Vagina (tissue), 2 donors: ENCODE measurements at regions not wholly inside any gene's neighbourhood (a gene's known extent, or its start where the extent isn't known, plus 50 kb on each side); places are given as distances from the start of the nearest gene placed in this dataset.
A peak's percentile ranks its signal among the peaks of the same experiment; 100 is the strongest.
"Not testable (repeated sequence)": the region's sequence is repeated elsewhere in the genome, so short reads cannot be mapped to it uniquely, and the experiment has no call there.

Experiments used
- DNase-seq, 2 donors: peaks; one replicate each; pipeline ENCODE4 v3.0.0-alpha.2; 2017; ENCODE audit errors: extremely low spot score in 2 of 2
- H3K27ac ChIP-seq: fragments of 200-600 bp; sonication (generic); one replicate; pipeline ENCODE4 v1.5.1; 2019
- H3K27me3 ChIP-seq: fragments of 200-600 bp; sonication (generic); one replicate; pipeline ENCODE4 v1.5.1; 2019
- H3K36me3 ChIP-seq, 2 donors: fragments of 200-600 bp; sonication (generic); one replicate each; pipeline ENCODE4 v1.5.1; 2017 to 2019
- H3K4me1 ChIP-seq: fragments of 200-600 bp; sonication (generic); one replicate; pipeline ENCODE4 v1.5.1; 2019
- H3K4me3 ChIP-seq, 2 donors: fragments of 200-600 bp; sonication (generic); 1 replicate in 1 of 2; 2 replicates in 1 of 2; pipeline ENCODE4 v1.5.1; 2016 to 2019
- H3K9me3 ChIP-seq: fragments of 200-600 bp; sonication (generic); one replicate; pipeline ENCODE4 v1.5.1; 2019
- POLR2A ChIP-seq, 2 donors: fragments of 450-650 bp; IDR thresholded peaks; one replicate each; pipeline ENCODE4 v1.6.1; 2017; ENCODE audit warnings: antibody characterized with exemption in 2 of 2, mild to moderate bottlenecking in 2 of 2, moderate library complexity in 2 of 2
- POLR2AphosphoS5 ChIP-seq, 2 donors: sonication (generic); formaldehyde crosslinking; IDR thresholded peaks; one replicate each; pipeline ENCODE4 v1.9.0; 2017; ENCODE audit warnings: antibody characterized with exemption in 2 of 2, mild to moderate bottlenecking in 2 of 2, low read depth in 1 of 2; ENCODE audit not compliant: insufficient read depth in 1 of 2
- intact Hi-C: fragments of 100-400 bp; cut with DNase I; formaldehyde crosslinking; loops from one replicate; pipeline ENCODE4 v1.15.1; 2023
- TF ChIP-seq, protein P1 (sequence below), 3 experiments: fragments of 450-650 bp in 2 of 3; fragments of 200-600 bp in 1 of 3; sonication (generic) in 1 of 3; IDR thresholded peaks; one replicate each; pipeline ENCODE4 v1.5.1; 2017 to 2019; ENCODE audit warnings: antibody characterized with exemption in 3 of 3, mild to moderate bottlenecking in 2 of 3, moderate library complexity in 2 of 3

DNA sequence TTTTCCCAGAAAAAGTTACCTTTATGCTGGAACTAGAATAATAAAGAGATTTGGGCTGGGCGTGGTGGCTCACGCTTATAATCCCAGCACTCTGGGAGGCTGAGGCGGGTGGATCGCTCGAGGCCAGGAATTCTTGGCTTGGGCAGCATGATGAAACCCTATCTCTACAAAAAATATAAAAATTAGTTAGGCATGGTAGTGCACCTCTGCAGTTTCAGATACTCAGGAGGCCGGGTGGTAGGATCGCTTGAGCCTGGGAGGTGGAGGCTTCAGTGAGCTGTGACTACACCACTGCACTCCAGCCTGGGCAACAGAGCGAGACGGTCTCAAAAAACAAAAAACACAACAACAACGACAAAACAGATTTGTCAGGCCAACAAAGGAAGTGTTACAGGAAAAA is 119.3 kb upstream of the OR9Q1 start:
- H3K27ac ChIP-seq, result peak overlapping the region; percentile 27
- H3K9me3 ChIP-seq, result no peaks in the 10 kb centered on the region
- H3K27me3 ChIP-seq, result no peaks in the 10 kb centered on the region
- H3K4me1 ChIP-seq, result peaks cover 9% of the 10 kb centered on the region
- DNase-seq, result no peak
- intact Hi-C loops, result no loop called here
- no peak for TF ChIP-seq POLR2A (IDR thresholded peaks at IDR 0.05)
- TF ChIP-seq, protein P1, sequence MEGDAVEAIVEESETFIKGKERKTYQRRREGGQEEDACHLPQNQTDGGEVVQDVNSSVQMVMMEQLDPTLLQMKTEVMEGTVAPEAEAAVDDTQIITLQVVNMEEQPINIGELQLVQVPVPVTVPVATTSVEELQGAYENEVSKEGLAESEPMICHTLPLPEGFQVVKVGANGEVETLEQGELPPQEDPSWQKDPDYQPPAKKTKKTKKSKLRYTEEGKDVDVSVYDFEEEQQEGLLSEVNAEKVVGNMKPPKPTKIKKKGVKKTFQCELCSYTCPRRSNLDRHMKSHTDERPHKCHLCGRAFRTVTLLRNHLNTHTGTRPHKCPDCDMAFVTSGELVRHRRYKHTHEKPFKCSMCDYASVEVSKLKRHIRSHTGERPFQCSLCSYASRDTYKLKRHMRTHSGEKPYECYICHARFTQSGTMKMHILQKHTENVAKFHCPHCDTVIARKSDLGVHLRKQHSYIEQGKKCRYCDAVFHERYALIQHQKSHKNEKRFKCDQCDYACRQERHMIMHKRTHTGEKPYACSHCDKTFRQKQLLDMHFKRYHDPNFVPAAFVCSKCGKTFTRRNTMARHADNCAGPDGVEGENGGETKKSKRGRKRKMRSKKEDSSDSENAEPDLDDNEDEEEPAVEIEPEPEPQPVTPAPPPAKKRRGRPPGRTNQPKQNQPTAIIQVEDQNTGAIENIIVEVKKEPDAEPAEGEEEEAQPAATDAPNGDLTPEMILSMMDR (IDR thresholded peaks at IDR 0.05), result no peak
- no peak for TF ChIP-seq POLR2AphosphoS5 (IDR thresholded peaks at IDR 0.05; ENCODE audit: insufficient read depth in 1 of 2, low read depth in 1 of 2)
- no peak overlapping the region for H3K4me3 ChIP-seq
- H3K36me3 ChIP-seq, result no peaks in the 10 kb centered on the region

DNA sequence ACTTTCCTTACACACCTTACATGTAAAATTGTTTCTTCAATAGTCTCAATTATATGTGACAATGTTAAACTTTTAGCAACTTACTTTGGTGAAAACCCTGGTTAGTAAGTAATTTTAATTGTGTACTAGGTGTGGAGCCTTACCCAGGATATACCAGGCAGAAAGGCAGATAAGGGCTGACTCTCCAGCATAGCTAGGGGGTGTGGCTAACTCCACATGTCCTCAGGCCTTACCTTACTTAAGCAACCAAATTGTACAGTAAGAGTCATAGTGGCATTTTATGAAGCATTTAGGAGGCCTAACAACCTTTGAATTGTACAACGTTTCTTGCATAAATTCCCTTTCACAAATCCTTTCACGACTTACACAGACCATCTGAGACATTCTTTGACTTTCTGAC is 118.2 kb upstream of the OR9Q1 start:
- intact Hi-C loops, result no loop called here
- TF ChIP-seq POLR2A (IDR thresholded peaks at IDR 0.05) (no peak), POLR2AphosphoS5 (IDR thresholded peaks at IDR 0.05; ENCODE audit: insufficient read depth in 1 of 2, low read depth in 1 of 2) (peak in 1 of 2 donors; percentile 28)
- Histone ChIP-seq H3K9me3 (no peaks in the 10 kb centered on the region), H3K27ac (no peak overlapping the region), H3K27me3 (no peaks in the 10 kb centered on the region), H3K4me3 (no peak overlapping the region), H3K36me3 (no peaks in the 10 kb centered on the region), H3K4me1 (peaks cover 9% of the 10 kb centered on the region)
- DNase-seq, result no peak

DNA sequence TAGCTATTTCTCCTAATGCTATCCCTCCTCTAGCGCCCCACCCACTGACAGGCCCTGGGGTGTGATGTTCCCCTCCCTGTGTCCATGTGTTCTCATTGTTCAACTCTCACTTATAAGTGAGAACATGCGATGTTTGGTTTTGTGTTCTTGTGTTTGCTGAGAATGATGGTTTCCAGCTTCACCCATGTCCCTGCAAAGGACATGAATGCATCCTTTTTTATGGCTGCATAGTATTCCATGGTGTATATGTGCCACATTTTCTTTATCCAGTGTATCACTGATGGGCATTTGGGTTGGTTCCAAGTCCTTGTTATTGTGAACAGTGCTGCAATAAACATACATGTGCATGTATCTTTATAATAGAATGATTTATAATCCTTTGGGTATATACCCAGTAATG is 115.3 kb upstream of the OR9Q1 start:
- H3K27ac ChIP-seq, H3K4me1 ChIP-seq, H3K4me3 ChIP-seq, DNase-seq, H3K9me3 ChIP-seq, H3K36me3 ChIP-seq, H3K27me3 ChIP-seq, intact Hi-C loops: not testable (repeated sequence)

DNA sequence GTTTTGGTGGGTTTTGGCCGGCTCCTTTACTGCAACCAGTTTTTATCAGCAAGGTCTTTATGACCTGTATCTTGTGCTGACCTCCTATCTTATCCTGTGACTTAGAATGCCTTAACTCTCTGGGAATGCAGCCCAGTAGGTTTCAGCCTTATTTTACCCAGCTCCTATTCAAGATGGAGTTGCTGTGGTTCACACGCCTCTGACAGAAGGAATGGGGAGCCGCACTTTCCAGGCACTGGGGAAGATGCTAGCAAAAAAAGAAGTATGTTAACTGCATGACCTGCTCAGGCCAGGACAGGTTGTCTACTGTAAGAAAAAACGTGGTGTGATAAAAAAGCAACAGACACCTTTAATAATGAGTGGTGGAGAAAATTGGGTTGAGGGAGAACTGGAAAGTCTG is 112.2 kb upstream of the OR9Q1 start:
- intact Hi-C loops, H3K4me1 ChIP-seq, H3K36me3 ChIP-seq, DNase-seq, H3K27me3 ChIP-seq, H3K4me3 ChIP-seq, H3K27ac ChIP-seq, H3K9me3 ChIP-seq: not testable (repeated sequence)

DNA sequence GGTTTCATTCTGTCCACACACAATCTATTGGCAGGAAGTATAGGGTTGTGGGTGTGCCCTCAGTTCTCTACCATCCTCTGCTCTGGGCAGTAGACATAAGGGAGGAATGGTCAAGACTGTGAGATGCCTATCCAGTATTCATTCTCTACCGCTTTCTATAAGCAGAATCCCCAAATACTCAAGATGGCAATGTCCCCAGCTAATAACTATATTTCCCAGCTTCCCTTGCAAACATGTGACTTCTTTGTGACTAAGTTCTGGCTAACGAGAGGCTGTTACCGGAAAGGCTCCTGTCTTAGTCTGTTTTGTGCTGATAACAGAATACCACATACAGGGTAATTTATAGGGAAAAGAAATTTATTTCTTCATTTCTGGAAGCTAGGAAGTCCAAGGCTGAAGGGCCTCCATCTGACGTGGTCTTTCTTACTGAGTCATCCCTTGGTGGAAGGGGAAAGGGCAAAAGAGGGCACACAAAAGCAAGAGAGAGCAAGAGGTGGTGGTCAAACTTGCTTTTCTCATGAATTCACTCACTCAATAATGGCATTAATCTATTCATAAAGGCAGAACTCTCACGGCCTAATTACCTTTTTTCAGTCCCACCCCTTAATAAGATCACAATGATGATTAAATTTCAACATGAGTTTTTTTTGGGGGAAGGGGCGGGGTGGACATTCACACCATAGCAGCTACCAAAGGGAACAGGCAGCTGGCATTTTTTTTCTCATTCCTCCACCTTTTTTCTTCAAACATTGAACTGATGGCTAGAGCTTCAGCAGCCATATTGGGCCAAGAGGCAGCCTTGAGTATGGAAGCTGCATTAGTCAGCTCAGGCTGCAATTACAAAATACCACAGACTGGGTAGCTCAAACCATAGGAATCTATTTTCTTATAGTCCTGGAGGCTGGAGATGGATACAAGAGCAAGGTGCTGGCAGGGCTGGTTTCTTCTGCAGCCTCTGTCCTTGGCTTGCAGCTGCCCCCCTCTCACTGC is 109.7 kb upstream of the OR9Q1 start:
- H3K4me3 ChIP-seq, result no peak overlapping the region
- intact Hi-C loops, result no loop called here
- H3K4me1 ChIP-seq, result no peaks in the 10 kb centered on the region
- no peaks in the 10 kb centered on the region for H3K27me3 ChIP-seq
- H3K9me3 ChIP-seq, result no peaks in the 10 kb centered on the region
- no peak overlapping the region for H3K27ac ChIP-seq
- H3K36me3 ChIP-seq, result no peaks in the 10 kb centered on the region
- DNase-seq, result peak in 1 of 2 donors; percentile 27
- TF ChIP-seq POLR2A (IDR thresholded peaks at IDR 0.05), result no peak
- TF ChIP-seq POLR2AphosphoS5 (IDR thresholded peaks at IDR 0.05; ENCODE audit: insufficient read depth in 1 of 2, low read depth in 1 of 2), result no peak
- TF ChIP-seq, protein P1 (IDR thresholded peaks at IDR 0.05), result no peak

DNA sequence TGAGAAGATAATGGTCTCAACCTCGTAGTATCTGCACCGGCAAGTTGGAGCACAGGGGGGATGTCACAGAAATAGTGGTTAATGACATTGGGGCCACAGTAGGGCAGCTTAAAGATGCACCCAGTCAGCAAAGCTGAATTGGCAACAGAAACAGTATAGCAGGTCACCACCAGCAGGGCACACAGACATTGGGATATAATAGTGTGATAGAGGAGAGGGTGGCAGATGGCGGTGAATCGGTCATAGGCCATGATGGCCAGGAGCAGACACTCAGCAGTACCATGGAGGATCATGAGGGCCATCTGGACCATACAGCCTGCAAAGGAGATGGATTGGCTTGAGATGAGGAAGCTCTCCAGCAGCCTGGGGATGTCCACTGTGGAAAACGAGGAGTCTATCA is 106.0 kb upstream of the OR9Q1 start:
- DNase-seq, result peak in 1 of 2 donors; percentile 70
- H3K9me3 ChIP-seq, result no peaks in the 10 kb centered on the region
- H3K4me3 ChIP-seq, result no peak overlapping the region
- TF ChIP-seq, protein P1 (IDR thresholded peaks at IDR 0.05), result no peak
- TF ChIP-seq POLR2AphosphoS5 (IDR thresholded peaks at IDR 0.05; ENCODE audit: insufficient read depth in 1 of 2, low read depth in 1 of 2) (no peak), POLR2A (IDR thresholded peaks at IDR 0.05) (no peak)
- intact Hi-C loops, result no loop called here
- no peaks in the 10 kb centered on the region for H3K4me1 ChIP-seq
- no peaks in the 10 kb centered on the region for H3K27me3 ChIP-seq
- no peaks in the 10 kb centered on the region for H3K36me3 ChIP-seq
- H3K27ac ChIP-seq, result no peak overlapping the region
